SK-N-SH (cell line): ENCODE measurements at regions not wholly inside any gene's neighbourhood (a gene's known extent, or its start where the extent isn't known, plus 50 kb on each side); places are given as distances from the start of the nearest gene placed in this dataset.

Experiments used
- CTCF ChIA-PET: fragments of 300-600, 350-600 bp; formaldehyde crosslinking; extraction: SDS; loops from one replicate; lab custom pipeline; 2021; lab: Yijun Ruan, JAX
- POLR2A ChIA-PET: fragments of 350-600 bp; sonication (Branson Sonifier 250); formaldehyde crosslinking; extraction: SDS; loops from one replicate; lab custom pipeline; 2020; ENCODE audit warnings: antibody characterized with exemption, inconsistent platforms; lab: Yijun Ruan, JAX
- DNase-seq: peaks from one replicate; pipeline ENCODE4 v3.0.0; 2012
- H2AFZ ChIP-seq: fragments of 200-600 bp; sonication (generic); 2 replicates; pipeline ENCODE4 v1.8.1; 2016; ENCODE audit warnings: antibody characterized with exemption, mild to moderate bottlenecking, low read depth
- H3F3A ChIP-seq: fragments of 200-600 bp; sonication (generic); replicated peaks from 2 replicates; pipeline ENCODE3; 2016; ENCODE audit warnings: antibody characterized with exemption, mild to moderate bottlenecking; ENCODE audit not compliant: insufficient read depth
- H3K27ac ChIP-seq, 2 experiments: fragments of 200-500 bp in 1 of 2; fragments of 200-600 bp in 1 of 2; sonication (Bioruptor generic) in 1 of 2; sonication (generic), shearing (Covaris generic) in 1 of 2; 2 replicates each; pipeline versions ENCODE4 v1.5.1 to v1.6.1; 2014 to 2016; ENCODE audit warnings: low read depth in 2 of 2, inconsistent platforms in 1 of 2, low read length in 1 of 2, mild to moderate bottlenecking in 1 of 2, mixed read lengths in 1 of 2
- H3K27me3 ChIP-seq: fragments of 200-600 bp; sonication (generic), shearing (Covaris generic); 2 replicates; pipeline ENCODE4 v1.6.1; 2016; ENCODE audit warnings: mixed run types; ENCODE audit not compliant: insufficient read depth
- H3K36me3 ChIP-seq, 2 experiments: fragments of 200-500 bp in 1 of 2; fragments of 200-600 bp in 1 of 2; sonication (Bioruptor generic) in 1 of 2; sonication (generic) in 1 of 2; replicated peaks in 1 of 2; 2 replicates each; pipeline versions ENCODE3 to v1.5.1; 2014 to 2016; ENCODE audit warnings: low read length in 1 of 2, mild to moderate bottlenecking in 1 of 2; ENCODE audit not compliant: insufficient read depth in 2 of 2, control insufficient read depth in 1 of 2
- H3K4me1 ChIP-seq, 2 experiments: fragments of 200-500 bp in 1 of 2; fragments of 200-600 bp in 1 of 2; sonication (Bioruptor generic) in 1 of 2; sonication (generic), shearing (Covaris generic) in 1 of 2; 2 replicates each; pipeline versions ENCODE4 v1.5.1 to v1.6.1; 2014 to 2016; ENCODE audit warnings: low read depth in 1 of 2, low read length in 1 of 2, mixed run types in 1 of 2; ENCODE audit not compliant: insufficient read depth in 2 of 2, control insufficient read depth in 1 of 2
- H3K4me2 ChIP-seq: fragments of 200-600 bp; sonication (generic), shearing (Covaris generic); 2 replicates; pipeline ENCODE4 v1.6.1; 2017; ENCODE audit warnings: mixed run types
- H3K4me3 ChIP-seq, 2 experiments: fragments of 200-500 bp in 1 of 2; fragments of 200-600 bp in 1 of 2; sonication (Bioruptor generic) in 1 of 2; sonication (generic), shearing (Covaris generic) in 1 of 2; 2 replicates each; pipeline versions ENCODE4 v1.5.1 to v1.8.1; 2014 to 2016; ENCODE audit warnings: low read depth in 2 of 2, inconsistent platforms in 1 of 2, low read length in 1 of 2, mild to moderate bottlenecking in 1 of 2, mixed read lengths in 1 of 2, moderate library complexity in 1 of 2
- H3K79me2 ChIP-seq: fragments of 200-600 bp; sonication (generic); 2 replicates; pipeline ENCODE4 v1.8.1; 2017; ENCODE audit warnings: mild to moderate bottlenecking; ENCODE audit not compliant: insufficient read depth
- H3K9ac ChIP-seq: fragments of 200-600 bp; sonication (generic); 2 replicates; pipeline ENCODE4 v1.6.1; 2017; ENCODE audit warnings: mixed run types
- H3K9me2 ChIP-seq: fragments of 200-600 bp; sonication (generic); 2 replicates; pipeline ENCODE4 v1.6.1; 2017; ENCODE audit warnings: mixed run types
- H3K9me3 ChIP-seq: fragments of 200-600 bp; sonication (generic); 2 replicates; pipeline ENCODE4 v1.6.1; 2017; ENCODE audit warnings: mixed run types, mild to moderate bottlenecking, moderate library complexity
- H4K20me1 ChIP-seq: fragments of 200-600 bp; sonication (generic); 2 replicates; pipeline ENCODE4 v1.6.1; 2017; ENCODE audit warnings: mild to moderate bottlenecking, mixed run types; ENCODE audit not compliant: insufficient read depth
- FOSL2 ChIP-seq: IDR thresholded peaks from 2 replicates; pipeline ENCODE4 v1.4.0; 2012; ENCODE audit warnings: low read depth, mild to moderate bottlenecking, moderate library complexity, borderline replicate concordance
- FOXJ3 ChIP-seq: sonication (generic); formaldehyde crosslinking; IDR thresholded peaks from 2 replicates; pipeline ENCODE4 v1.5.1; 2020; ENCODE audit warnings: mild to moderate bottlenecking, missing genetic modification reagents
- FOXM1 ChIP-seq: IDR thresholded peaks from 2 replicates; pipeline ENCODE4 v1.4.0; 2012; ENCODE audit warnings: low read depth, mild to moderate bottlenecking
- IRF3 ChIP-seq: fragments of 150-350 bp; IDR thresholded peaks from 2 replicates; pipeline ENCODE4 v1.6.1; 2016; ENCODE audit warnings: mild to moderate bottlenecking, low read depth, low read length
- JUND ChIP-seq: IDR thresholded peaks from 2 replicates; pipeline ENCODE4 v1.4.0; 2012
- MXI1 ChIP-seq: IDR thresholded peaks from 2 replicates; pipeline ENCODE4 v1.6.1; 2012; ENCODE audit warnings: mild to moderate bottlenecking, low read depth, low read length, improper control_type of control experiment
- NFIC ChIP-seq: IDR thresholded peaks from 2 replicates; pipeline ENCODE4 v1.4.0; 2012; ENCODE audit warnings: borderline replicate concordance
- NRF1 ChIP-seq: IDR thresholded peaks from 2 replicates; pipeline ENCODE4 v1.6.1; 2012; ENCODE audit warnings: low read depth, mild to moderate bottlenecking, low read length
- RAD21 ChIP-seq: IDR thresholded peaks from 2 replicates; pipeline ENCODE4 v1.6.1; 2012; ENCODE audit warnings: mild to moderate bottlenecking, low read length
- RFX5 ChIP-seq: IDR thresholded peaks from 2 replicates; pipeline ENCODE4 v1.6.1; 2012; ENCODE audit warnings: mild to moderate bottlenecking, improper control_type of control experiment, low read length
- RXRA ChIP-seq: IDR thresholded peaks from 2 replicates; pipeline ENCODE4 v1.4.0; 2012; ENCODE audit warnings: low read depth, mild to moderate bottlenecking, borderline replicate concordance
- SIN3A ChIP-seq: IDR thresholded peaks from 2 replicates; pipeline ENCODE4 v1.6.1; 2012; ENCODE audit warnings: low read depth, mild to moderate bottlenecking, low read length, moderate library complexity, borderline replicate concordance
- WGBS: methylation state at CpG from one replicate; pipeline ENCODE4 v1.1.6; 2017; ENCODE audit warnings: low lambda C conversion rate; 5-methylcytosine and 5-hydroxymethylcytosine counted together
- TF ChIP-seq, protein P1 (sequence below): IDR thresholded peaks from 2 replicates; pipeline ENCODE4 v1.4.0; 2012; ENCODE audit warnings: low read depth, borderline replicate concordance
- TF ChIP-seq, protein P2 (sequence below): fragments of 150-350 bp; IDR thresholded peaks from 2 replicates; pipeline ENCODE4 v1.6.1; 2017; ENCODE audit warnings: antibody characterized with exemption, low read length, low read depth, borderline replicate concordance

GRCh38 chr5:12625667-12626263 is 721.5 kb upstream of the CTNND2 start:
- H3F3A ChIP-seq = no peaks in the 10 kb centered on the region
- TF ChIP-seq RAD21 (no peak), RFX5 (no peak), RXRA (no peak), IRF3 (no peak), FOXJ3 (CRISPR knock-in tag) (no peak), MXI1 (no peak), JUND (no peak), FOSL2 (no peak), SIN3A (no peak), NRF1 (no peak), NFIC (no peak), FOXM1 (no peak)
- TF ChIP-seq, protein P1, sequence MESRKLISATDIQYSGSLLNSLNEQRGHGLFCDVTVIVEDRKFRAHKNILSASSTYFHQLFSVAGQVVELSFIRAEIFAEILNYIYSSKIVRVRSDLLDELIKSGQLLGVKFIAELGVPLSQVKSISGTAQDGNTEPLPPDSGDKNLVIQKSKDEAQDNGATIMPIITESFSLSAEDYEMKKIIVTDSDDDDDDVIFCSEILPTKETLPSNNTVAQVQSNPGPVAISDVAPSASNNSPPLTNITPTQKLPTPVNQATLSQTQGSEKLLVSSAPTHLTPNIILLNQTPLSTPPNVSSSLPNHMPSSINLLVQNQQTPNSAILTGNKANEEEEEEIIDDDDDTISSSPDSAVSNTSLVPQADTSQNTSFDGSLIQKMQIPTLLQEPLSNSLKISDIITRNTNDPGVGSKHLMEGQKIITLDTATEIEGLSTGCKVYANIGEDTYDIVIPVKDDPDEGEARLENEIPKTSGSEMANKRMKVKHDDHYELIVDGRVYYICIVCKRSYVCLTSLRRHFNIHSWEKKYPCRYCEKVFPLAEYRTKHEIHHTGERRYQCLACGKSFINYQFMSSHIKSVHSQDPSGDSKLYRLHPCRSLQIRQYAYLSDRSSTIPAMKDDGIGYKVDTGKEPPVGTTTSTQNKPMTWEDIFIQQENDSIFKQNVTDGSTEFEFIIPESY = no peak
- TF ChIP-seq, protein P2, sequence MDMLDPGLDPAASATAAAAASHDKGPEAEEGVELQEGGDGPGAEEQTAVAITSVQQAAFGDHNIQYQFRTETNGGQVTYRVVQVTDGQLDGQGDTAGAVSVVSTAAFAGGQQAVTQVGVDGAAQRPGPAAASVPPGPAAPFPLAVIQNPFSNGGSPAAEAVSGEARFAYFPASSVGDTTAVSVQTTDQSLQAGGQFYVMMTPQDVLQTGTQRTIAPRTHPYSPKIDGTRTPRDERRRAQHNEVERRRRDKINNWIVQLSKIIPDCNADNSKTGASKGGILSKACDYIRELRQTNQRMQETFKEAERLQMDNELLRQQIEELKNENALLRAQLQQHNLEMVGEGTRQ = no peak

More at GRCh38 chr5:12625667-12626263, 721.5 kb upstream of the CTNND2 start:
- ChIA-PET POLR2A (no interaction called here), CTCF (no interaction called here)
- no peak overlapping the region for H3K27ac ChIP-seq
- 18% methylated on average over 8 of the region's 8 CpGs for WGBS
- no peak for DNase-seq
- no peak overlapping the region for H3K4me3 ChIP-seq
- no peaks in the 10 kb centered on the region for H4K20me1 ChIP-seq
- H3K4me1 ChIP-seq = no peaks in the 10 kb centered on the region
- no peaks in the 10 kb centered on the region for H3K9me2 ChIP-seq
- no peaks in the 10 kb centered on the region for H3K36me3 ChIP-seq
- H3K9me3 ChIP-seq = no peaks in the 10 kb centered on the region
- H3K27me3 ChIP-seq = no peaks in the 10 kb centered on the region
- no peak overlapping the region for H3K9ac ChIP-seq
- H2AFZ ChIP-seq = no peak overlapping the region
- H3K4me2 ChIP-seq = no peak overlapping the region
- no peaks in the 10 kb centered on the region for H3K79me2 ChIP-seq
